Prostate gland (tissue), 2 donors: ENCODE measurements at regions not wholly inside any gene's neighbourhood (a gene's known extent, or its start where the extent isn't known, plus 50 kb on each side); places are given as distances from the start of the nearest gene placed in this dataset.
A peak's percentile ranks its signal among the peaks of the same experiment; 100 is the strongest.

Experiments used
- DNase-seq: peaks from one replicate; pipeline ENCODE4 v3.0.0-alpha.2; 2019; ENCODE audit warnings: low spot score
- H3K27ac ChIP-seq, 2 donors: fragments of 200-600 bp; sonication (generic); 2 replicates each; pipeline ENCODE4 v1.5.1; 2017 to 2019
- H3K27me3 ChIP-seq: fragments of 200-600 bp; sonication (generic); replicated peaks from 2 replicates; pipeline ENCODE4 v1.5.1; 2019; ENCODE audit not compliant: insufficient read depth
- H3K36me3 ChIP-seq, 2 donors: fragments of 200-600 bp; sonication (generic); 1 replicate in 1 of 2; 2 replicates in 1 of 2; pipeline versions ENCODE4 v1.5.1 to v1.8.1; 2017 to 2019
- H3K4me1 ChIP-seq: fragments of 200-600 bp; sonication (generic); replicated peaks from 2 replicates; pipeline ENCODE4 v1.5.1; 2019
- H3K4me3 ChIP-seq, 2 donors: fragments of 200-600 bp; sonication (generic); 2 replicates each; pipeline ENCODE4 v1.5.1; 2017 to 2019
- H3K9me3 ChIP-seq: fragments of 200-600 bp; sonication (generic); 2 replicates; pipeline ENCODE4 v1.5.1; 2017
- POLR2A ChIP-seq: fragments of 450-650 bp; IDR thresholded peaks from one replicate; pipeline ENCODE4 v1.6.1; 2016; ENCODE audit warnings: antibody characterized with exemption, mild to moderate bottlenecking
- POLR2AphosphoS5 ChIP-seq: sonication (generic); formaldehyde crosslinking; IDR thresholded peaks from one replicate; pipeline ENCODE4 v1.6.1; 2017; ENCODE audit warnings: antibody characterized with exemption
- WGBS: methylation state at CpG from one replicate; pipeline ENCODE4 v1.1.5; 2018; 5-methylcytosine and 5-hydroxymethylcytosine counted together
- intact Hi-C: fragments of 100-400 bp; cut with DNase I; formaldehyde crosslinking; loops from one replicate; pipeline ENCODE4 v1.14.2; 2022
- TF ChIP-seq, protein P1 (sequence below), 4 experiments: fragments of 200-600 bp in 2 of 4; fragments of 450-650 bp in 2 of 4; sonication (generic) in 2 of 4; IDR thresholded peaks; 1 replicate in 3 of 4; 2 replicates in 1 of 4; pipeline ENCODE4 v1.5.1; 2016 to 2019; ENCODE audit warnings: antibody characterized with exemption in 4 of 4, mild to moderate bottlenecking in 2 of 4, moderate library complexity in 2 of 4

- no peak overlapping the region for H3K4me3 ChIP-seq
- TF ChIP-seq, protein P1, sequence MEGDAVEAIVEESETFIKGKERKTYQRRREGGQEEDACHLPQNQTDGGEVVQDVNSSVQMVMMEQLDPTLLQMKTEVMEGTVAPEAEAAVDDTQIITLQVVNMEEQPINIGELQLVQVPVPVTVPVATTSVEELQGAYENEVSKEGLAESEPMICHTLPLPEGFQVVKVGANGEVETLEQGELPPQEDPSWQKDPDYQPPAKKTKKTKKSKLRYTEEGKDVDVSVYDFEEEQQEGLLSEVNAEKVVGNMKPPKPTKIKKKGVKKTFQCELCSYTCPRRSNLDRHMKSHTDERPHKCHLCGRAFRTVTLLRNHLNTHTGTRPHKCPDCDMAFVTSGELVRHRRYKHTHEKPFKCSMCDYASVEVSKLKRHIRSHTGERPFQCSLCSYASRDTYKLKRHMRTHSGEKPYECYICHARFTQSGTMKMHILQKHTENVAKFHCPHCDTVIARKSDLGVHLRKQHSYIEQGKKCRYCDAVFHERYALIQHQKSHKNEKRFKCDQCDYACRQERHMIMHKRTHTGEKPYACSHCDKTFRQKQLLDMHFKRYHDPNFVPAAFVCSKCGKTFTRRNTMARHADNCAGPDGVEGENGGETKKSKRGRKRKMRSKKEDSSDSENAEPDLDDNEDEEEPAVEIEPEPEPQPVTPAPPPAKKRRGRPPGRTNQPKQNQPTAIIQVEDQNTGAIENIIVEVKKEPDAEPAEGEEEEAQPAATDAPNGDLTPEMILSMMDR (IDR thresholded peaks at IDR 0.05) = no peak
- TF ChIP-seq POLR2AphosphoS5 (no peak), POLR2A (no peak)
- no peaks in the 10 kb centered on the region for H3K36me3 ChIP-seq
- WGBS = 74% methylated on average over 13 of the region's 13 CpGs
- H3K9me3 ChIP-seq = no peaks in the 10 kb centered on the region
- intact Hi-C loops = no loop called here
- no peak overlapping the region for H3K27ac ChIP-seq
- no peak for DNase-seq
- H3K27me3 ChIP-seq = no peaks in the 10 kb centered on the region
- no peaks in the 10 kb centered on the region for H3K4me1 ChIP-seq
Observed at GRCh38 chr5:172541099-172541772, 86.9 kb upstream of the SH3PXD2B start.

DNA sequence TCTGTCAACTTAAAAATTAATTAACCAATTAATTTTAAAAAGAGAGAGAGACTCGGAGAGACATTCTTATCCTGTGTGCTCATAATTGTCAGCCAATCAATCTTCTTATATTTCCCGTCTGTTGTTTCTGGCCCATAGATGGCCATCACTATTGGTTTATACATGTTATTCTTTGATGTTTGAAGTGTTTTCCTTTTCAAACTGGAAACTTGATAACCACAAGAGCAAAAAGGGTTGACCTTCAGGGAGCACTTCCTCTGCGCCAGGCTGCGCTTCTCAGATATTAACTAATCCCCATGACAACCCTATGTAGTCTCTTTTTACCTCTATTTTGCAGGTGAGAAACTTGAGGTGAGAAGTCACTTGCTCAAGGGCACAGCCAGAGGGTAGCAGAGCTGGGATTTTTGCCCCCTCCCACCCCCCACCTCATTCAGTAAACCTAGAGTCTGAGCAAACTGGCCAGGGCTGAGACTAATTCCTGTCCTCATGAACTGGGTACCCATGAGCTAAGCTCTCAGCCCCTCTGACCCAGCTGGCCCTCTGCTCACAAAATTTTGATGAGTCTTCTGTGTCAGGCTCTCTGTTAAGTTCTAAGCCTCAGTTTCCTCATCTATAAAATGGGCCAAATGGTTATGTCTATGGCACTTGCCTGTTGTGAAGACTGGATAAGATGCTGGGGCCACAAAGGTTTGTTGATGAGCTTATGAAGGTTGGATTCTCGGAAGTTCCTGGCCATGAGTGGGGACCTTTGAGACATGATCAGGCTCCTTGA, 86.0 kb upstream of the SH3PXD2B start:
- intact Hi-C loops = no loop called here
- DNase-seq = no peak
- no peak for TF ChIP-seq POLR2AphosphoS5
- no peak for TF ChIP-seq POLR2A
- TF ChIP-seq, protein P1 (IDR thresholded peaks at IDR 0.05) = no peak
- Histone ChIP-seq H3K9me3 (no peaks in the 10 kb centered on the region), H3K4me1 (no peaks in the 10 kb centered on the region), H3K27ac (no peak overlapping the region), H3K36me3 (no peaks in the 10 kb centered on the region), H3K4me3 (no peak overlapping the region), H3K27me3 (no peaks in the 10 kb centered on the region)
- WGBS = 87% methylated on average over 5 of the region's 5 CpGs

DNA sequence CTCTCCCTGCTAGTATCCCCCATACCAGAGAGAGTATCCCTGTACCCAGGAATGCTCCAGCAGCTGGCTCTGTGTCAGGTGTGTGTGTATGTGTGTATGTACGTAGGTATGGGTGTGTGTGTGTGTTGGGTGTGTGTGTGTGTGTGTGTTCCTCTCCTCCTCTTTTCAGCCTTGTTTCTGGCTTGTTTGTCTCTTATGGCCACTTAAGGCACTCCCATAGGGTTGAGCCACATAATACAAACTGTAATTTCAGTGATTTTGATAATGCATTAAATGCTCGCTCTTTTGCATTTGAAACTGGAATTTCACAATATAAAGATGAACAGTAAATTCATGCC, 80.8 kb upstream of the SH3PXD2B start:
- Histone ChIP-seq H3K27me3 (no peaks in the 10 kb centered on the region), H3K4me3 (no peak overlapping the region), H3K27ac (peak overlapping the region in 1 of 2 donors; percentile 92), H3K9me3 (no peaks in the 10 kb centered on the region), H3K4me1 (peaks cover 14% of the 10 kb centered on the region), H3K36me3 (no peaks in the 10 kb centered on the region)
- no peak for DNase-seq
- intact Hi-C loops = no loop called here
- 74% methylated on average over 2 of the region's 2 CpGs for WGBS
- no peak for TF ChIP-seq POLR2AphosphoS5
- TF ChIP-seq POLR2A = no peak
- TF ChIP-seq, protein P1 (IDR thresholded peaks at IDR 0.05) = no peak

DNA sequence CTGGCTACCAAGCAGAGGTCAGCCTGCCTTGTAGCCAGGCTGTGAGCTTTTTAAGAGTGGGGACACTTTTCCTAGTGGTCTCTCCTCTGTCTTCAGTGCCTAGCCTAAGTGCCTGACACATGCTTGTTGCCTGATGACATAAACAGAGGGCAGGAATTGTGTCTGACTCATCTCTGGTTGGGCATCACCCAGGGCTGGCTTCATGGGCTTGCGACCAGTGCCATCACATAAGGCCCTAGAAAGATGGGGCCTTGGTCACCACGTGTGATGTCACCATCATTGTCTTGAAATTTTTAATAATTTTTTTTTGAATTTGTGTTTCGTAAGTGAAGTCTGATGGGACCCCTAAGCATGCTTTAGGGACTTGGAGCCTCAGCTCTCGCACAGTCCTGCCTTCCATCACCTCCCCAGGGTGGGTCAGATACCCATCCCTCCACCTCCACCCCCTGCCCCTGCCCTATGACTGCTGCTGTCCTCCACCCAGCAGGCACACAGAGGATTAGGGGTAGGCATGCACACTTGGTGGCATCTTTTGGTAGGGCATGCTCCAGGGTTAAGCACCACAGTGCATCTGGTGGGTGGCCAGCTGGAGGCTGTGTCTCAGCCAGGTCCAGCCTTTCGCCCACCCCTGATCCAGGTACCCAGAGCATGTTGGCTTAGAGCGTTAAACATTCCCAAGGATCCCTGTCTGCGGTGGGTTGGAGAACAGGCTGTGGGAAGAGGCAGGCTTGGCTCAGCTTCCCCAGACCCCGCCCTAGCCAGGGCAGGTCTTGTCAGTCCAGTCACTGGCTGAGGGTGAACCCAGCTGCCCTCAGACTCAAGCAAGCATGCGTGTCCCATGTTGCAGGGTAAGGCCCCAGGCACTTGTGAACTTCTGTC, 80.1 kb upstream of the SH3PXD2B start:
- no peaks in the 10 kb centered on the region for H3K36me3 ChIP-seq
- peak overlapping the region; percentile 76 to 92 for H3K27ac ChIP-seq
- H3K4me3 ChIP-seq = no peak overlapping the region
- H3K27me3 ChIP-seq = no peaks in the 10 kb centered on the region
- DNase-seq = no peak
- no peak for TF ChIP-seq POLR2AphosphoS5
- TF ChIP-seq POLR2A = no peak
- TF ChIP-seq, protein P1 (IDR thresholded peaks at IDR 0.05) = no peak
- intact Hi-C loops = no loop called here
- 85% methylated on average over 9 of the region's 9 CpGs for WGBS
- peaks cover 14% of the 10 kb centered on the region for H3K4me1 ChIP-seq
- H3K9me3 ChIP-seq = no peaks in the 10 kb centered on the region
